ENCODE measurements at regions not wholly inside any gene's neighbourhood (a gene's known extent, or its start where the extent isn't known, plus 50 kb on each side); places are given as distances from the start of the nearest gene placed in this dataset.

- H3K9me3 ChIP-seq (replicated peaks; ENCODE audit: control insufficient read depth, insufficient read depth, low read length), result no peaks in the 10 kb centered on the region
- H4K20me1 ChIP-seq (replicated peaks; ENCODE audit: control insufficient read depth, extremely low read depth, insufficient read depth, low read length), result no peaks in the 10 kb centered on the region
- DNase-seq (ENCODE audit: low read depth, low spot score), result no peak
- H3K27me3 ChIP-seq (ENCODE audit: control insufficient read depth in 2 of 2, insufficient read depth in 2 of 2, low read length in 2 of 2), result no peaks in the 10 kb centered on the region
- no peak overlapping the region for H3K4me2 ChIP-seq (ENCODE audit: insufficient read depth, low read length)
- TF ChIP-seq JUN (IDR thresholded peaks at IDR 0.05; ENCODE audit: borderline replicate concordance, insufficient read depth, insufficient read length, low read depth) (no peak), FOS (IDR thresholded peaks at IDR 0.05; ENCODE audit: borderline replicate concordance, insufficient read depth, low read length) (no peak), GATA2 (IDR thresholded peaks at IDR 0.05; ENCODE audit: insufficient read depth, insufficient read length, low read depth, low read length) (no peak), MYC (IDR thresholded peaks at IDR 0.05; ENCODE audit: low read depth, low read length) (no peak), POLR2AphosphoS5 (IDR thresholded peaks at IDR 0.05; ENCODE audit: insufficient read depth, low read depth, low read length) (no peak), MAX (IDR thresholded peaks at IDR 0.05; ENCODE audit: insufficient read depth, insufficient read length) (no peak), POLR2A (IDR thresholded peaks at IDR 0.05; ENCODE audit: low read depth, low read length) (no peak), CTCF (IDR thresholded peaks at IDR 0.05; ENCODE audit: extremely low read depth in 1 of 2, insufficient read depth in 1 of 2, low read depth in 1 of 2, low read length in 2 of 2) (no peak), EZH2 (IDR thresholded peaks at IDR 0.05; ENCODE audit: borderline replicate concordance, low read depth, low read length, severe bottlenecking) (no peak)
- no peaks in the 10 kb centered on the region for H3K36me3 ChIP-seq (ENCODE audit: control insufficient read depth in 2 of 2, extremely low read depth in 1 of 2, insufficient read depth in 2 of 2, low read length in 2 of 2)
- H3K4me1 ChIP-seq (ENCODE audit: control insufficient read depth, extremely low read depth, insufficient read depth, low read length), result no peaks in the 10 kb centered on the region
- H3K9me1 ChIP-seq (replicated peaks; ENCODE audit: control insufficient read depth, extremely low read depth, insufficient read depth, low read length), result no peaks in the 10 kb centered on the region
- no peak for FAIRE-seq
- dilution Hi-C loops (cut with MboI; ENCODE audit: extremely low pct_ligation_motif_present, low sequenced_read_pairs) (no loop called here), intact Hi-C loops (cut with micrococcal nuclease) (no loop called here)
- POLR2A ChIA-PET, result no interaction called here
- H3K79me2 ChIP-seq (ENCODE audit: control insufficient read depth, insufficient read depth, low read length), result no peaks in the 10 kb centered on the region
- no peak overlapping the region for H3K9ac ChIP-seq (replicated peaks; ENCODE audit: extremely low read depth, insufficient read depth, low read length)
- H2AFZ ChIP-seq (ENCODE audit: low read depth, low read length), result no peak overlapping the region
- no TSS peak for BruUV-seq (replicated peaks)
- H3K4me3 ChIP-seq (replicated peaks in 1 of 3; ENCODE audit: insufficient read depth in 1 of 3, low read depth in 1 of 3, low read length in 3 of 3), result no peak overlapping the region
- no peak overlapping the region for H3K27ac ChIP-seq (ENCODE audit: insufficient read depth, low read depth, low read length)
- CTCF ChIA-PET, result no interaction called here
Measured at GRCh38 chr3:127342735-127343134, 54.9 kb upstream of the PRR20G start.

Data from endothelial cell of umbilical vein (primary cell).